Activated CD4-positive, alpha-beta memory T cell treated with anti-CD3 and anti-CD28 coated beads, Interleukin-2, amount 10 ng/mL, durations not matched to agents 7 days and 5 days (primary cell): ENCODE measurements at regions not wholly inside any gene's neighbourhood (a gene's known extent, or its start where the extent isn't known, plus 50 kb on each side); places are given as distances from the start of the nearest gene placed in this dataset.

ENCODE experiments used
- CTCF ChIA-PET: fragments of 350-600 bp; sonication (Branson Sonifier 250); formaldehyde crosslinking; loops from one replicate; lab custom pipeline; 2021; ENCODE audit warnings: antibody characterized with exemption, inconsistent platforms; lab: Charles Lee
- POLR2A ChIA-PET: fragments of 350-600 bp; sonication (Branson Sonifier 250); formaldehyde crosslinking; loops from one replicate; lab custom pipeline; 2021; ENCODE audit warnings: antibody characterized with exemption; lab: Charles Lee
- DNase-seq: peaks from one replicate; pipeline ENCODE4 v3.0.0-alpha.2; 2020
- H3K27ac Mint-ChIP-seq: one replicate; pipeline ENCODE4 v1.8.0; 2021; ENCODE audit warnings: mild to moderate bottlenecking, mixed read lengths
- H3K27me3 Mint-ChIP-seq: one replicate; pipeline ENCODE4 v1.8.0; 2021; ENCODE audit warnings: mixed read lengths
- H3K36me3 Mint-ChIP-seq: one replicate; pipeline ENCODE4 v1.8.0; 2021; ENCODE audit warnings: low read depth, mixed read lengths
- H3K4me1 Mint-ChIP-seq: one replicate; pipeline ENCODE4 v1.8.0; 2021; ENCODE audit warnings: mixed read lengths
- H3K4me3 Mint-ChIP-seq: one replicate; pipeline ENCODE4 v1.8.0; 2021; ENCODE audit warnings: mild to moderate bottlenecking, mixed read lengths
- H3K9me3 Mint-ChIP-seq: one replicate; pipeline ENCODE4 v1.8.0; 2021; ENCODE audit warnings: mixed read lengths

GRCh38 chr16:85178006-85178591 is 65.8 kb upstream of the CIBAR2 start:
- peaks cover 20% of the 10 kb centered on the region for H3K27me3 Mint-ChIP-seq
- no peaks in the 10 kb centered on the region for H3K36me3 Mint-ChIP-seq
- no peak overlapping the region for H3K27ac Mint-ChIP-seq
- no peak for DNase-seq
- H3K4me1 Mint-ChIP-seq = no peaks in the 10 kb centered on the region
- no peak overlapping the region for H3K4me3 Mint-ChIP-seq
- ChIA-PET POLR2A (no interaction called here), CTCF (no interaction called here)
- peaks cover 4% of the 10 kb centered on the region for H3K9me3 Mint-ChIP-seq

- CTCF ChIA-PET = no interaction called here
- POLR2A ChIA-PET = no interaction called here
- Mint-ChIP-seq H3K4me3 (no peak overlapping the region), H3K4me1 (no peaks in the 10 kb centered on the region), H3K27ac (no peak overlapping the region), H3K9me3 (peaks cover 6% of the 10 kb centered on the region), H3K36me3 (no peaks in the 10 kb centered on the region), H3K27me3 (peaks cover 16% of the 10 kb centered on the region)
- DNase-seq = no peak
These were observed 66.3 kb upstream of the CIBAR2 start for GRCh38 chr16:85178596-85178995.

- Mint-ChIP-seq H3K4me1 (no peaks in the 10 kb centered on the region), H3K27ac (no peak overlapping the region), H3K9me3 (peaks cover 10% of the 10 kb centered on the region), H3K4me3 (no peak overlapping the region), H3K27me3 (peaks cover 11% of the 10 kb centered on the region), H3K36me3 (no peaks in the 10 kb centered on the region)
- POLR2A ChIA-PET = no interaction called here
- CTCF ChIA-PET = no interaction called here
- no peak for DNase-seq
These were observed 67.2 kb upstream of the CIBAR2 start for GRCh38 chr16:85179344-85180046.

GRCh38 chr16:85180047-85180826 is 68.0 kb upstream of the CIBAR2 start:
- POLR2A ChIA-PET = no interaction called here
- Mint-ChIP-seq H3K9me3 (peaks cover 16% of the 10 kb centered on the region), H3K27me3 (peaks cover 9% of the 10 kb centered on the region), H3K4me3 (no peak overlapping the region), H3K36me3 (no peaks in the 10 kb centered on the region), H3K27ac (no peak overlapping the region), H3K4me1 (no peaks in the 10 kb centered on the region)
- CTCF ChIA-PET = no interaction called here
- DNase-seq = no peak

GRCh38 chr16:85180827-85181738 is 68.8 kb upstream of the CIBAR2 start:
- ChIA-PET CTCF (no interaction called here), POLR2A (no interaction called here)
- no peak overlapping the region for H3K27ac Mint-ChIP-seq
- peaks cover 6% of the 10 kb centered on the region for H3K27me3 Mint-ChIP-seq
- DNase-seq = no peak
- H3K36me3 Mint-ChIP-seq = no peaks in the 10 kb centered on the region
- H3K9me3 Mint-ChIP-seq = peaks cover 16% of the 10 kb centered on the region
- no peak overlapping the region for H3K4me3 Mint-ChIP-seq
- no peaks in the 10 kb centered on the region for H3K4me1 Mint-ChIP-seq

GRCh38 chr16:85181739-85182129 is 69.5 kb upstream of the CIBAR2 start:
- POLR2A ChIA-PET = no interaction called here
- no peaks in the 10 kb centered on the region for H3K36me3 Mint-ChIP-seq
- CTCF ChIA-PET = no interaction called here
- H3K27me3 Mint-ChIP-seq = peaks cover 2% of the 10 kb centered on the region
- H3K27ac Mint-ChIP-seq = no peak overlapping the region
- no peak for DNase-seq
- no peaks in the 10 kb centered on the region for H3K4me1 Mint-ChIP-seq
- peaks cover 16% of the 10 kb centered on the region for H3K9me3 Mint-ChIP-seq
- no peak overlapping the region for H3K4me3 Mint-ChIP-seq

GRCh38 chr16:85182286-85182685 is 70.0 kb upstream of the CIBAR2 start:
- Mint-ChIP-seq H3K27me3 (peaks cover 2% of the 10 kb centered on the region), H3K4me3 (no peak overlapping the region), H3K27ac (no peak overlapping the region), H3K9me3 (peaks cover 16% of the 10 kb centered on the region), H3K4me1 (no peaks in the 10 kb centered on the region), H3K36me3 (no peaks in the 10 kb centered on the region)
- no peak for DNase-seq
- CTCF ChIA-PET = no interaction called here
- POLR2A ChIA-PET = no interaction called here

GRCh38 chr16:85182774-85183173 is 70.5 kb upstream of the CIBAR2 start:
- DNase-seq = no peak
- Mint-ChIP-seq H3K9me3 (peaks cover 16% of the 10 kb centered on the region), H3K4me3 (no peak overlapping the region), H3K36me3 (no peaks in the 10 kb centered on the region), H3K27me3 (peaks cover 2% of the 10 kb centered on the region), H3K27ac (no peak overlapping the region), H3K4me1 (no peaks in the 10 kb centered on the region)
- ChIA-PET POLR2A (no interaction called here), CTCF (no interaction called here)

GRCh38 chr16:85183564-85183963 is 71.3 kb upstream of the CIBAR2 start:
- Mint-ChIP-seq H3K36me3 (no peaks in the 10 kb centered on the region), H3K4me1 (no peaks in the 10 kb centered on the region), H3K9me3 (peaks cover 16% of the 10 kb centered on the region), H3K27ac (no peak overlapping the region), H3K4me3 (no peak overlapping the region), H3K27me3 (peaks cover 2% of the 10 kb centered on the region)
- ChIA-PET POLR2A (no interaction called here), CTCF (no interaction called here)
- DNase-seq = no peak

GRCh38 chr16:85184404-85184803 is 72.1 kb upstream of the CIBAR2 start:
- Mint-ChIP-seq H3K9me3 (peaks cover 16% of the 10 kb centered on the region), H3K27me3 (peaks cover 6% of the 10 kb centered on the region), H3K27ac (no peak overlapping the region), H3K4me1 (no peaks in the 10 kb centered on the region), H3K36me3 (no peaks in the 10 kb centered on the region), H3K4me3 (no peak overlapping the region)
- ChIA-PET POLR2A (no interaction called here), CTCF (no interaction called here)
- no peak for DNase-seq

- Mint-ChIP-seq H3K27ac (no peak overlapping the region), H3K4me3 (no peak overlapping the region), H3K36me3 (no peaks in the 10 kb centered on the region), H3K4me1 (no peaks in the 10 kb centered on the region), H3K27me3 (peaks cover 12% of the 10 kb centered on the region), H3K9me3 (peaks cover 18% of the 10 kb centered on the region)
- CTCF ChIA-PET = no interaction called here
- POLR2A ChIA-PET = no interaction called here
- DNase-seq = no peak
These were observed 73.2 kb upstream of the CIBAR2 start for GRCh38 chr16:85185303-85186100.

GRCh38 chr16:85187002-85187401 is 74.7 kb upstream of the CIBAR2 start:
- H3K4me1 Mint-ChIP-seq = no peaks in the 10 kb centered on the region
- H3K27ac Mint-ChIP-seq = no peak overlapping the region
- POLR2A ChIA-PET = no interaction called here
- no peak for DNase-seq
- peaks cover 12% of the 10 kb centered on the region for H3K27me3 Mint-ChIP-seq
- no peaks in the 10 kb centered on the region for H3K36me3 Mint-ChIP-seq
- H3K9me3 Mint-ChIP-seq = peaks cover 18% of the 10 kb centered on the region
- no peak overlapping the region for H3K4me3 Mint-ChIP-seq
- CTCF ChIA-PET = no interaction called here
